Osteoblast (primary cell): ENCODE measurements at regions not wholly inside any gene's neighbourhood (a gene's known extent, or its start where the extent isn't known, plus 50 kb on each side); places are given as distances from the start of the nearest gene placed in this dataset.

Source experiments
- DNase-seq: peaks from one replicate; pipeline ENCODE4 v3.0.0; 2011; ENCODE audit warnings: low spot score, mixed read lengths; ENCODE audit not compliant: insufficient read length; ENCODE audit errors: missing footprints
- H2AFZ ChIP-seq: 2 replicates; pipeline ENCODE4 v1.6.0; 2011; ENCODE audit warnings: mild to moderate bottlenecking, low read length
- H3K27ac ChIP-seq: 2 replicates; pipeline ENCODE4 v1.5.1; 2011; ENCODE audit warnings: mild to moderate bottlenecking, low read depth, low read length, moderate library complexity
- H3K27me3 ChIP-seq: 2 replicates; pipeline ENCODE4 v1.6.0; 2012; ENCODE audit warnings: mild to moderate bottlenecking, control low read depth, inconsistent platforms, low read length, moderate library complexity; ENCODE audit not compliant: insufficient read depth
- H3K36me3 ChIP-seq: 2 replicates; pipeline ENCODE4 v1.5.1; 2011; ENCODE audit warnings: mild to moderate bottlenecking, low read length, control low read depth, moderate library complexity; ENCODE audit not compliant: insufficient read depth
- H3K4me1 ChIP-seq: 2 replicates; pipeline ENCODE4 v1.5.1; 2011; ENCODE audit warnings: mild to moderate bottlenecking, low read length, control low read depth, moderate library complexity; ENCODE audit not compliant: insufficient read depth
- H3K4me2 ChIP-seq: 2 replicates; pipeline ENCODE4 v1.6.0; 2011; ENCODE audit warnings: mild to moderate bottlenecking, low read length; ENCODE audit not compliant: insufficient read depth
- H3K4me3 ChIP-seq: fragments of 200-600 bp; sonication (generic); 3 replicates; pipeline ENCODE4 v1.5.1; 2012; ENCODE audit warnings: mild to moderate bottlenecking, low read length, inconsistent platforms; ENCODE audit not compliant: insufficient read depth
- H3K79me2 ChIP-seq: 2 replicates; pipeline ENCODE4 v1.6.0; 2012; ENCODE audit warnings: mild to moderate bottlenecking, low read length, control low read depth, inconsistent platforms; ENCODE audit not compliant: insufficient read depth
- H3K9me3 ChIP-seq: 2 replicates; pipeline ENCODE4 v1.5.1; 2011; ENCODE audit warnings: low read depth, low read length, control low read depth
- H4K20me1 ChIP-seq: 2 replicates; pipeline ENCODE4 v1.6.0; 2012; ENCODE audit warnings: mild to moderate bottlenecking, low read length, control low read depth; ENCODE audit not compliant: insufficient read depth
- CTCF ChIP-seq: IDR thresholded peaks from 2 replicates; pipeline ENCODE4 v1.5.1; 2011; ENCODE audit warnings: mild to moderate bottlenecking, low read depth, low read length, moderate library complexity; ENCODE audit errors: extremely low read depth

- TF ChIP-seq CTCF = no peak
- no peak for DNase-seq
- Histone ChIP-seq H3K4me3 (no peak overlapping the region), H4K20me1 (no peaks in the 10 kb centered on the region), H3K36me3 (no peaks in the 10 kb centered on the region), H3K4me2 (no peak overlapping the region), H3K27me3 (peaks cover 7% of the 10 kb centered on the region), H2AFZ (no peak overlapping the region), H3K79me2 (no peaks in the 10 kb centered on the region), H3K4me1 (no peaks in the 10 kb centered on the region), H3K9me3 (no peaks in the 10 kb centered on the region), H3K27ac (no peak overlapping the region)
Measured at GRCh38 chr3:153624310-153625030, 462.4 kb downstream of the RAP2B start.

DNA sequence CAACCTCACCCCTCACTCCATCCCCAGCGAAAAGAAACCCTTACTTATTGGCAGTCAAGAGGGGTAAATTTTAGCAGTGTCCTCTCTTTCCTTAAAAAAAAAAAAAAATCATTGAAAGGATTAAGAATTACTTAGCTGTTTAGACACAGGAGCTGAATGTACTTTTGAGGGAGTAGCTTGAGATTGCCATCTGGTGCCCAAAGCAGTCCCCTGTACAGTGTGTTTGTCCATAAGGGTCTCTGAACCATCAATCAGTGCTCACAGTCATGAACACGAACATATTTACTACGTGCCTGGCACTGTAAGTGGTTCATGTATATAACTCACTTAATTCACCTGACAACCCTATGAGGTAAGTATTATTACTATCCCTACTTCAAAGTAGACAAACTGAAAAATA, 463.5 kb downstream of the RAP2B start:
- Histone ChIP-seq H3K27ac (no peak overlapping the region), H3K9me3 (no peaks in the 10 kb centered on the region), H3K27me3 (peaks cover 9% of the 10 kb centered on the region), H3K79me2 (no peaks in the 10 kb centered on the region), H3K4me2 (no peak overlapping the region), H4K20me1 (no peaks in the 10 kb centered on the region), H3K4me3 (no peak overlapping the region), H3K36me3 (no peaks in the 10 kb centered on the region), H2AFZ (no peak overlapping the region), H3K4me1 (no peaks in the 10 kb centered on the region)
- peak; percentile 35 for TF ChIP-seq CTCF
- no peak for DNase-seq

- H2AFZ ChIP-seq = no peak overlapping the region
- peaks cover 9% of the 10 kb centered on the region for H3K27me3 ChIP-seq
- H3K4me3 ChIP-seq = no peak overlapping the region
- no peaks in the 10 kb centered on the region for H4K20me1 ChIP-seq
- no peak overlapping the region for H3K4me2 ChIP-seq
- H3K36me3 ChIP-seq = no peaks in the 10 kb centered on the region
- H3K27ac ChIP-seq = no peak overlapping the region
- no peak for TF ChIP-seq CTCF
- no peaks in the 10 kb centered on the region for H3K4me1 ChIP-seq
- no peak for DNase-seq
- H3K79me2 ChIP-seq = no peaks in the 10 kb centered on the region
- H3K9me3 ChIP-seq = no peaks in the 10 kb centered on the region
Measured at GRCh38 chr3:153626158-153626557, 464.1 kb downstream of the RAP2B start.

- H3K27me3 ChIP-seq = peaks cover 9% of the 10 kb centered on the region
- no peak for TF ChIP-seq CTCF
- H3K36me3 ChIP-seq = no peaks in the 10 kb centered on the region
- H3K9me3 ChIP-seq = no peaks in the 10 kb centered on the region
- no peak overlapping the region for H3K4me2 ChIP-seq
- H3K27ac ChIP-seq = no peak overlapping the region
- H4K20me1 ChIP-seq = no peaks in the 10 kb centered on the region
- no peaks in the 10 kb centered on the region for H3K4me1 ChIP-seq
- no peak overlapping the region for H3K4me3 ChIP-seq
- H3K79me2 ChIP-seq = no peaks in the 10 kb centered on the region
- no peak for DNase-seq
- peak overlapping the region; percentile 45 for H2AFZ ChIP-seq
Measured at GRCh38 chr3:153628591-153628990, 466.6 kb downstream of the RAP2B start.
